ENCODE measurements at regions not wholly inside any gene's neighbourhood (a gene's known extent, or its start where the extent isn't known, plus 50 kb on each side); places are given as distances from the start of the nearest gene placed in this dataset.

DNA sequence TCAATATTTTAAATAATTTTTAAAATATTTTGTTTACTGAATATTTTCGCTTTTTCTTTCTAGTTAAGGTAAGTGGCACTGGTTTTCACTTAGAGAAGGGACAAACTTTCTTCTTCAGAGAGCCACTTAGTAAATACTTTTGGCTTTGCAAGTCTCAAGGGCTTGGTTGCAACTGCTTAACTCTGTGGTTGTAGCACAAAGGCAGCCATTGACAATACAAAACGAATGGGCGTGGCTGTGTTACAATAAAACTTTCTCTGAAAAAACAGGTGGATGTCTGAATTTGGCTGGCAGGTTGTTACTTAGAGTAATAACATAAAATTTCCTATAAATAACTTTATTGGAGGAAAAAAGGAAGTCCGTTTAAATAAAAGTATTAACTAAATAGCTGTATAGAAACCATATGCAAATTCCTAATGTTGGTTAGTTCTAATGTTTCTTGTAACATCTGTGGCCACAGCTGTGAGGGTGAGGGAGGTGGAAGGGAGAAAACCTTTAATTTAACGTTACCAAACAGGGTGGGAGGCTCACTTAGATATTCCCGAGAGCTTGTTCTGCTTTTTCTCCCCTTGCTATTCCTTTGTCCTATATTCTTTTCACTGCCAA, 62.4 kb upstream of the TNP1 start:
- no peaks in the 10 kb centered on the region for H3K36me3 ChIP-seq
- no peak overlapping the region for H3K27ac ChIP-seq
- no peak overlapping the region for H3K4me3 ChIP-seq (ENCODE audit: low read depth, low read length)
- TF ChIP-seq, protein P1, sequence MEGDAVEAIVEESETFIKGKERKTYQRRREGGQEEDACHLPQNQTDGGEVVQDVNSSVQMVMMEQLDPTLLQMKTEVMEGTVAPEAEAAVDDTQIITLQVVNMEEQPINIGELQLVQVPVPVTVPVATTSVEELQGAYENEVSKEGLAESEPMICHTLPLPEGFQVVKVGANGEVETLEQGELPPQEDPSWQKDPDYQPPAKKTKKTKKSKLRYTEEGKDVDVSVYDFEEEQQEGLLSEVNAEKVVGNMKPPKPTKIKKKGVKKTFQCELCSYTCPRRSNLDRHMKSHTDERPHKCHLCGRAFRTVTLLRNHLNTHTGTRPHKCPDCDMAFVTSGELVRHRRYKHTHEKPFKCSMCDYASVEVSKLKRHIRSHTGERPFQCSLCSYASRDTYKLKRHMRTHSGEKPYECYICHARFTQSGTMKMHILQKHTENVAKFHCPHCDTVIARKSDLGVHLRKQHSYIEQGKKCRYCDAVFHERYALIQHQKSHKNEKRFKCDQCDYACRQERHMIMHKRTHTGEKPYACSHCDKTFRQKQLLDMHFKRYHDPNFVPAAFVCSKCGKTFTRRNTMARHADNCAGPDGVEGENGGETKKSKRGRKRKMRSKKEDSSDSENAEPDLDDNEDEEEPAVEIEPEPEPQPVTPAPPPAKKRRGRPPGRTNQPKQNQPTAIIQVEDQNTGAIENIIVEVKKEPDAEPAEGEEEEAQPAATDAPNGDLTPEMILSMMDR (IDR thresholded peaks at IDR 0.05; ENCODE audit: low read depth, low read length), result no peak
- H3K27me3 ChIP-seq (ENCODE audit: insufficient read depth, low read depth, severe bottlenecking), result no peaks in the 10 kb centered on the region
- no peak for DNase-seq
- H3K9me3 ChIP-seq (ENCODE audit: severe bottlenecking), result no peaks in the 10 kb centered on the region

DNA sequence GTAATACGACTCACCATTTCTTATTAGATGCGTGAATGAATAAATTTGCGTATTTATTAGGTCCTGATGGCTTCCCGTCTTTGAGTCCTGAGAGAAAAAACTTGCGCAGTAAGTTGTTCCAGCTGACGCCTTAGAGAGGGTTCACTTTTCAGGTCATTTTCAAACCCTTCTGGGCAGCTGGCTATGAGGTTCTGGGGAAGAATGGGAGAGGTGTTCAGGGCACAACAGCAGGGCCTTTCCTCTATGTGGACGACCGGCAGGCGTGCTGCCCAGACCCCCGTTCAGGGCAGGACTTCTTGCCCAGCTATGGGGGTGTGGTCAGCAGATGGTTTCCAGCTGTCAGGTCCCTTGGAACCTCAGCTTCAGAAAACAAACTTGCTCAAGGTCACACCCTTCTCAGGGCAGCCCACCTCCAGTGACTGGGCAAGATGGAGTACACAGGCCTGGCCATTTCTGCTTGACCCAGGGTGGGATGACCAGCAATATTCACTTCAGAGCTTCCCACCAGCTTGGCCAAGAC, 61.1 kb upstream of the TNP1 start:
- DNase-seq, result no peak
- H3K27ac ChIP-seq, result no peak overlapping the region
- H3K36me3 ChIP-seq, result no peaks in the 10 kb centered on the region
- no peaks in the 10 kb centered on the region for H3K9me3 ChIP-seq (ENCODE audit: severe bottlenecking)
- no peak overlapping the region for H3K4me3 ChIP-seq (ENCODE audit: low read depth, low read length)
- TF ChIP-seq, protein P1 (IDR thresholded peaks at IDR 0.05; ENCODE audit: low read depth, low read length), result no peak
- H3K27me3 ChIP-seq (ENCODE audit: insufficient read depth, low read depth, severe bottlenecking), result no peaks in the 10 kb centered on the region

DNA sequence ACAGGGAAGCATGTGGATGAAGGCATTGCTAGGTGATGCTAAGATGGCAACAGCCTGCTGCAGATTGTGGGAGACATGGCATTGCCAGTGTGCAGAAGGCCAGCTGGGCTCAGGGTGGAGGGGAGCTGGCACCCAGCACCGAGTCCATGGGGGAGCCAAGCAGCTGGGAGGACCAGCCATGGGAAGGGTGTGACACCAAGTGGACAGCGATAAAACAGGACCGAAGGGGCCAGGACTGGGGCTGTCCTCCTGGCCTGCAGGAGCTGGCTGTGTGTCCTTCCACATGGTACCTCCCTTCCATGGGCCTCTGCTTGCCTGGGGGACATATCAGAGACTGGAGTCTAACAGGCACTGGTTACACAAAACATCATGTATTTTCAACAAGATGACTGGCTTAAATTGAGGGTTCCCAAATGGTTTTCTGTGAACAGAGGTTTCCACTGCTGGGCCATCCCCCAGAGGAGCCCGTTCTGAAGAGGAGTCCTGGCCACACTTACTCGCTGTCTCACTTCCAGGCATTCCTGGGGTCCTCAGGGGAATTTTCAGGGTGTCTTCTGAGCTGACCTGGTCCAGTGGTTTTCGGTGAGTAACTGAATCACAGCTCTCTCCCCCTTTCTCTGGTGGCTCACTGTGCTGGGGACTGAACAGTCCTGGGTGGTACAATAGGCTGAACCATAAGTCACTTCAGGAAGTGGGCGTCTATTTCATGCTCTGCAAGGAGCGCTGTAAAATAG, 60.4 kb upstream of the TNP1 start:
- no peaks in the 10 kb centered on the region for H3K36me3 ChIP-seq
- no peak for DNase-seq
- H3K9me3 ChIP-seq (ENCODE audit: severe bottlenecking), result no peaks in the 10 kb centered on the region
- TF ChIP-seq, protein P1 (IDR thresholded peaks at IDR 0.05; ENCODE audit: low read depth, low read length), result no peak
- H3K4me3 ChIP-seq (ENCODE audit: low read depth, low read length), result no peak overlapping the region
- no peak overlapping the region for H3K27ac ChIP-seq
- H3K27me3 ChIP-seq (ENCODE audit: insufficient read depth, low read depth, severe bottlenecking), result no peaks in the 10 kb centered on the region

DNA sequence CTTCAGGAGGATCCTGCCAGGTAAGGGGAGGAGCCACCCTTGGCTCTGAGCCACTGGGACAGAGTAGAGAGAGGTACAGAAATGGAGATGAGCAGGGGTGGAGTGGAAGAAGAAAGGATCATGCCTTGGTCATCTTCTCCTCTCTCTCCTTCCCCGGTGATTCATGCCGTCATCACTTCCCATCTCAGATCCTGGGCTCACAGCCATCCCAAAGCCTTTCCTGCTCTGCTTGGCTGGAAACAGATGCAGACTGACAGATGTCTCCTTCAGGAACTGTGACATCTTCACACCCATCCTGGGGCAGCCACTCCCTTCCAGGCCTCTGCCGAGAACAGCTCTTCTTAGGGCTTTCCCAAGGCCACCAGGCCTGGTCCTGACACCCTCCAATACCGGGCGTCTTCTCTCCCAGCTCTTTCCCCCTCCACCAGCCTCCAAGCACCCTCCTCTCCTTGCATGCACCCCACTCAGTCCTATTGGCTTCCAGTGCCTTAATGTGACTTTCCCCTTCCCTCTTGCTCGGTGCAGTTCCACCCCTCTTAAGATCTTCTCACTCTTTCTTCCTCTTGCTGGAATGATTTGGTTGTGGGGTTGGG, 58.3 kb upstream of the TNP1 start:
- TF ChIP-seq, protein P1 (IDR thresholded peaks at IDR 0.05; ENCODE audit: low read depth, low read length), result no peak
- no peaks in the 10 kb centered on the region for H3K27me3 ChIP-seq (ENCODE audit: insufficient read depth, low read depth, severe bottlenecking)
- no peak for DNase-seq

DNA sequence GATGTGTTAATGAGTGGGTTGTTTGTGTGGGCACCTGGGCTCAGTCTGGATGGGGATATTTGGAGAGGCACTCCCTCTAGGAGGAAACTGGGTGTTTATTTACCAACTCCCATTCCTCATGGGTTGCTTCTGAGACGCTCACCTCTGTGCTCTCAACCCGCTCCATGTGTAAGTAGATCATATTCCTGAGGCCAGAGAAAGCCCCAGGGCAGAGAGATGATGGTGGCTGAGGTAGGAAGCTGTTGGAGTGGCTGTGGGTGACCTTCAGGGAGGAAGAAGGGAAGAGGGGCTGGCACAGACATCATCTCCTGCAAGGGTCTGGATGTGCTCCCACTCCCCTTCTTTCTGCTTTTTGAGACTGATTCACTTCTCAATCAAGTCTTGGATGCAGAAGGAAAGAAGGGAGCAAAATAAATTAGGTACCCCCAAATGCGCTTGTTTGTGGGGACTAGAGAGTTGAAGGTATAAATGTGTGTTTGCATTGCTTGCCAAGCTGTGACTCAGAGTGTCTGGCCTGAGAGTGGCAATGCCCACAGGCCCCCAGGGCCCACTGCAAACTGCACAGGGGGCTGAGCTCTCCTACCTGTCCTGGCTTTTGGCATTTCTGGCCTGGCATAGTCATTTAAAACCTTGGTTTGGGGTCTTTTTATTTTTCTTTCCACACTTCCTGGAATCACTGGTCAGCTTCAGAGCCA, 57.2 kb upstream of the TNP1 start:
- Histone ChIP-seq H3K36me3 (no peaks in the 10 kb centered on the region), H3K9me3 (ENCODE audit: severe bottlenecking) (no peaks in the 10 kb centered on the region), H3K27me3 (ENCODE audit: insufficient read depth, low read depth, severe bottlenecking) (no peaks in the 10 kb centered on the region), H3K4me3 (ENCODE audit: low read depth, low read length) (no peak overlapping the region), H3K27ac (no peak overlapping the region)
- no peak for DNase-seq
- TF ChIP-seq, protein P1 (IDR thresholded peaks at IDR 0.05; ENCODE audit: low read depth, low read length), result no peak

More for the DNA sequence above, 58.3 kb upstream of the TNP1 start:
- H3K27ac ChIP-seq, result no peak overlapping the region
- no peak overlapping the region for H3K4me3 ChIP-seq (ENCODE audit: low read depth, low read length)
- no peaks in the 10 kb centered on the region for H3K36me3 ChIP-seq
- H3K9me3 ChIP-seq (ENCODE audit: severe bottlenecking), result no peaks in the 10 kb centered on the region

Measured in WERI-Rb-1 (cell line).